ENCODE measurements at regions not wholly inside any gene's neighbourhood (a gene's known extent, or its start where the extent isn't known, plus 50 kb on each side); places are given as distances from the start of the nearest gene placed in this dataset.

DNA sequence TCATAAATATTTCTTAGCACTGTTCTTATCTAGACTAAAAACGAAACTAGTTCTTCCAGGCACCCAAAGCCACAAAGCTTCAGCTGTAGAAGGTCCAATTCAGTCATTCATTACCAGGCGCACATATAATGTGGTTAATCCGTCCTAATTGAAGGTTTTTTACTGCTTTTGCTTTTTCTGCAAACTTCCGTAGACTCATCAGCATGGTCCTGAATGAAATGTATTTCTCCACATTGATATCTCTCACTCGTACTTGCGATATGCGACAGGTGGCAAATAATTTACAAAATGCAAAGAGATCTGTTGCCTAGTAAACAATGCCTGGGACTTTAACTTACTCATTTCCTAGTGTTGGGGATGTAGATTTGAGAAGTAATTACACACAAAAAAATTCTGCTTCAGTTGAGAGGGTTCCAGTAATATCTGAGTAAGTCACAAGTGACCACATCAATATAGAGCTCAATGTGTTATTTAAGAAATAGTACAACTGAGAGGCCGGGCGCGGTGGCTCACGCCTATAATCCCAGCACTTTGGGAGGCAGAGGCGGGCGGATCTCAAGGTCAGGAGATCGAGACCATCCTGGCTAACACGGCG, 75.0 kb upstream of the MBNL1 start:
- no peaks in the 10 kb centered on the region for H4K20me1 ChIP-seq (replicated peaks in 1 of 2; ENCODE audit: control insufficient read depth in 1 of 2, insufficient read depth in 2 of 2, low read length in 2 of 2)
- H3K27me3 ChIP-seq (replicated peaks in 1 of 4; ENCODE audit: control insufficient read depth in 3 of 4, extremely low read depth in 1 of 4, insufficient read depth in 3 of 4, low read length in 3 of 4) = peaks cover 0 to 2% (median 0%) of the 10 kb centered on the region in 4 experiments; a peak in 1 of 7 replicates
- H3K9ac ChIP-seq (replicated peaks in 1 of 4; ENCODE audit: extremely low read depth in 1 of 4, low read depth in 3 of 4, low read length in 3 of 4) = no peak overlapping the region
- FAIRE-seq (no peak), DNase-seq (ENCODE audit: low read depth in 1 of 2, low spot score in 2 of 2) (no peak)
- H3K23me2 ChIP-seq (ENCODE audit: low read depth, low read length) = no peaks in the 10 kb centered on the region
- POLR2A ChIA-PET (ENCODE audit: partially characterized antibody) = no interaction called here
- no peak overlapping the region for H2BK5ac ChIP-seq (ENCODE audit: low read depth, low read length)
- no peak overlapping the region for H2AFZ ChIP-seq (ENCODE audit: low read length)
- 95% methylated on average over 16 of the region's 16 CpGs; no CpG with 5 or more reads in 1 of the 2 experiments for WGBS, 2 experiments (ENCODE audit: extremely low coverage in 1 of 2, insufficient coverage in 1 of 2, insufficient read length in 1 of 2, insufficient replicate concordance in 2 of 2, low coverage in 1 of 2, low lambda C conversion rate in 2 of 2, missing lambda C conversion rate in 1 of 2)
- H3K79me1 ChIP-seq (ENCODE audit: low read depth, low read length) = no peaks in the 10 kb centered on the region
- no peak overlapping the region for H4K8ac ChIP-seq (ENCODE audit: extremely low read depth, insufficient read depth, low read length)
- no peak overlapping the region for H2BK12ac ChIP-seq (ENCODE audit: low read depth, low read length)
- no peak overlapping the region for H3K4ac ChIP-seq (replicated peaks; ENCODE audit: insufficient read length, low read depth, low read length)
- H3K79me2 ChIP-seq (ENCODE audit: control insufficient read depth in 1 of 2, insufficient read depth in 2 of 2, low read length in 2 of 2) = no peaks in the 10 kb centered on the region
- H3K36me3 ChIP-seq (ENCODE audit: control insufficient read depth in 2 of 4, insufficient read depth in 4 of 4, low read length in 3 of 4) = no peaks in the 10 kb centered on the region
- no peak overlapping the region for H3K27ac ChIP-seq (ENCODE audit: low read depth, low read length)
- no peak overlapping the region for H4K91ac ChIP-seq (replicated peaks; ENCODE audit: insufficient read length, low read length)
- H3K4me3 ChIP-seq (ENCODE audit: extremely low read depth in 1 of 4, insufficient read depth in 2 of 4, low read depth in 3 of 4, low read length in 4 of 4) = no peak overlapping the region
- H4K5ac ChIP-seq (ENCODE audit: insufficient read length, low read depth, low read length) = no peak overlapping the region
- no peak overlapping the region for H3K23ac ChIP-seq (ENCODE audit: insufficient read length)
- no peak overlapping the region for H3K4me2 ChIP-seq (ENCODE audit: insufficient read depth in 1 of 2, low read depth in 2 of 2, low read length in 2 of 2)
- H2AK5ac ChIP-seq (ENCODE audit: low read depth, low read length) = no peak overlapping the region
- H2BK20ac ChIP-seq (ENCODE audit: low read length) = no peak overlapping the region
- TF ChIP-seq POLR2A (IDR thresholded peaks at IDR 0.05; ENCODE audit: control extremely low read depth in 1 of 2, low read depth in 2 of 2, low read length in 2 of 2) = no peak
- TF ChIP-seq EZH2 (IDR thresholded peaks at IDR 0.05; ENCODE audit: low read depth, low read length, severe bottlenecking) = no peak
- no peak for TF ChIP-seq TCF12 (IDR thresholded peaks at IDR 0.05; ENCODE audit: low read depth, low read length)
- no peak for TF ChIP-seq SIX5 (IDR thresholded peaks at IDR 0.05; ENCODE audit: low read depth, low read length)
- TF ChIP-seq HDAC6 (IDR thresholded peaks at IDR 0.05; ENCODE audit: low read depth, low read length) = no peak
- no peak for TF ChIP-seq RAD21 (IDR thresholded peaks at IDR 0.05 in 1 of 2, conservative IDR thresholded peaks at IDR 0.05 in 1 of 2; ENCODE audit: low read depth in 2 of 2, low read length in 2 of 2)
- TF ChIP-seq PHF8 (conservative IDR thresholded peaks at IDR 0.05; ENCODE audit: low read depth, low read length) = no peak
- TF ChIP-seq BACH1 (IDR thresholded peaks at IDR 0.05; ENCODE audit: low read length) = no peak
- no peak overlapping the region for H3K56ac ChIP-seq (replicated peaks; ENCODE audit: insufficient read length, low read depth, low read length)
- CTCF ChIA-PET (ENCODE audit: partially characterized antibody) = interaction anchor here (0.6 to 2.3 kb wide), 4 partner anchors 10 to 278 kb away, joined by 3 to 10 read pairs (median 4); no protein-coding TSS in a partner anchor
- no peak overlapping the region for H3K18ac ChIP-seq (ENCODE audit: extremely low read depth, low read length)
- no peaks in the 10 kb centered on the region for H3K4me1 ChIP-seq (replicated peaks in 1 of 4; ENCODE audit: control insufficient read depth in 3 of 4, insufficient read depth in 4 of 4, low read length in 3 of 4)
- no peak overlapping the region for H2BK120ac ChIP-seq (replicated peaks; ENCODE audit: low read depth, low read length)
- no peak overlapping the region for H3K14ac ChIP-seq (ENCODE audit: insufficient read length)
- H2BK15ac ChIP-seq (ENCODE audit: low read length) = no peak overlapping the region
- H3K9me3 ChIP-seq (ENCODE audit: insufficient read depth in 2 of 2, low read depth in 1 of 2, low read length in 1 of 2) = no peaks in the 10 kb centered on the region; a peak in 1 of 4 replicates
